OCI-LY3 (cell line): ENCODE measurements at regions not wholly inside any gene's neighbourhood (a gene's known extent, or its start where the extent isn't known, plus 50 kb on each side); places are given as distances from the start of the nearest gene placed in this dataset.

Experiments
- H2AFZ ChIP-seq: fragments of 200-600, 300-600 bp; shearing (Covaris generic); 2 replicates; pipeline ENCODE4 v1.6.0; 2014; ENCODE audit warnings: antibody characterized with exemption, low read depth, low read length
- H3K27ac ChIP-seq: fragments of 200-600, 300-600 bp; sonication (generic); 2 replicates; pipeline ENCODE4 v1.5.1; 2014; ENCODE audit warnings: mild to moderate bottlenecking, low read length, moderate library complexity, mixed read lengths
- H3K27me3 ChIP-seq: fragments of 200-600, 300-600 bp; sonication (generic); 2 replicates; pipeline ENCODE4 v1.6.1; 2014; ENCODE audit warnings: low read depth, low read length, mixed read lengths
- H3K36me3 ChIP-seq: fragments of 200-600, 300-600 bp; sonication (generic); replicated peaks from 2 replicates; pipeline ENCODE3; 2014; ENCODE audit warnings: low read depth, low read length, mixed read lengths
- H3K4me1 ChIP-seq: fragments of 300-600, 200-600 bp; sonication (generic); 2 replicates; pipeline ENCODE4 v1.6.1; 2014; ENCODE audit warnings: low read length, mixed read lengths
- H3K4me2 ChIP-seq: fragments of 200-600, 300-600 bp; sonication (generic); 2 replicates; pipeline ENCODE4 v1.6.1; 2014; ENCODE audit warnings: low read length, mixed read lengths
- H3K4me3 ChIP-seq: fragments of 300-600, 200-600 bp; sonication (generic); 2 replicates; pipeline ENCODE4 v1.5.1; 2014; ENCODE audit warnings: antibody characterized with exemption, mild to moderate bottlenecking, low read length, moderate library complexity
- H3K79me2 ChIP-seq: fragments of 300-600, 200-600 bp; shearing (Covaris generic); 2 replicates; pipeline ENCODE4 v1.6.1; 2014; ENCODE audit warnings: mild to moderate bottlenecking, low read length, mixed read lengths
- H3K9ac ChIP-seq: fragments of 300-600, 200-600 bp; shearing (Covaris generic); 2 replicates; pipeline ENCODE4 v1.6.0; 2014; ENCODE audit warnings: mild to moderate bottlenecking, low read length, moderate library complexity
- H3K9me3 ChIP-seq: fragments of 200-600, 300-600 bp; shearing (Covaris generic); 2 replicates; pipeline ENCODE4 v1.6.1; 2014; ENCODE audit warnings: low read length, mixed read lengths; ENCODE audit not compliant: insufficient read depth
- H4K20me1 ChIP-seq: fragments of 200-600, 300-600 bp; sonication (generic); 2 replicates; pipeline ENCODE4 v1.6.1; 2016; ENCODE audit warnings: low read length, mixed read lengths; ENCODE audit not compliant: insufficient read depth
- CTCF ChIP-seq: fragments of 200-600, 300-600 bp; sonication (generic); IDR thresholded peaks from 2 replicates; pipeline ENCODE4 v1.5.1; 2014; ENCODE audit warnings: antibody characterized with exemption, low read length, low read depth
- EZH2phosphoT487 ChIP-seq: fragments of 200-600 bp; shearing (Covaris generic); IDR thresholded peaks from 2 replicates; pipeline ENCODE4 v1.6.1; 2018; ENCODE audit warnings: antibody characterized with exemption, mixed run types, low read depth

GRCh38 chr3:28916713-28917499 is 364.0 kb upstream of the RBMS3 start:
- Histone ChIP-seq H3K4me1 (peaks cover 26% of the 10 kb centered on the region), H3K4me3 (peak overlapping the region; percentile 79), H2AFZ (peak overlapping the region; percentile 86), H3K79me2 (no peaks in the 10 kb centered on the region), H3K4me2 (peak overlapping the region; percentile 89), H3K27ac (no peak overlapping the region), H3K9ac (peak overlapping the region; percentile 60), H3K36me3 (no peaks in the 10 kb centered on the region), H3K9me3 (no peaks in the 10 kb centered on the region), H4K20me1 (no peaks in the 10 kb centered on the region), H3K27me3 (peaks cover 35% of the 10 kb centered on the region)
- TF ChIP-seq EZH2phosphoT487 (no peak), CTCF (peak; percentile 86)

GRCh38 chr3:28917895-28918475 is 362.9 kb upstream of the RBMS3 start:
- Histone ChIP-seq H4K20me1 (no peaks in the 10 kb centered on the region), H3K36me3 (no peaks in the 10 kb centered on the region), H2AFZ (no peak overlapping the region), H3K9ac (no peak overlapping the region), H3K27ac (no peak overlapping the region), H3K27me3 (peaks cover 32% of the 10 kb centered on the region), H3K4me1 (peaks cover 26% of the 10 kb centered on the region), H3K9me3 (no peaks in the 10 kb centered on the region), H3K4me3 (no peak overlapping the region), H3K79me2 (no peaks in the 10 kb centered on the region), H3K4me2 (no peak overlapping the region)
- TF ChIP-seq EZH2phosphoT487 (no peak), CTCF (no peak)

GRCh38 chr3:28922376-28922775 is 358.5 kb upstream of the RBMS3 start:
- Histone ChIP-seq H4K20me1 (no peaks in the 10 kb centered on the region), H3K4me3 (no peak overlapping the region), H3K36me3 (no peaks in the 10 kb centered on the region), H3K27me3 (peaks cover 4% of the 10 kb centered on the region; the same call in 1 of the 2 replicates), H2AFZ (no peak overlapping the region), H3K4me1 (peaks cover 14% of the 10 kb centered on the region), H3K9ac (no peak overlapping the region), H3K79me2 (no peaks in the 10 kb centered on the region), H3K9me3 (no peaks in the 10 kb centered on the region), H3K27ac (no peak overlapping the region), H3K4me2 (no peak overlapping the region)
- TF ChIP-seq EZH2phosphoT487 (no peak), CTCF (no peak)

GRCh38 chr3:28923994-28924393 is 356.9 kb upstream of the RBMS3 start:
- no peak overlapping the region for H3K4me2 ChIP-seq
- TF ChIP-seq EZH2phosphoT487 (no peak), CTCF (no peak)
- H3K27ac ChIP-seq: no peak overlapping the region
- H3K79me2 ChIP-seq: no peaks in the 10 kb centered on the region
- H3K27me3 ChIP-seq: peaks cover 2% of the 10 kb centered on the region; the same call in 1 of the 2 replicates
- no peaks in the 10 kb centered on the region for H3K9me3 ChIP-seq
- no peak overlapping the region for H3K4me3 ChIP-seq
- H4K20me1 ChIP-seq: no peaks in the 10 kb centered on the region
- H3K9ac ChIP-seq: no peak overlapping the region
- no peaks in the 10 kb centered on the region for H3K4me1 ChIP-seq
- H2AFZ ChIP-seq: no peak overlapping the region
- H3K36me3 ChIP-seq: no peaks in the 10 kb centered on the region
